HEK293 (cell line): ENCODE measurements at regions not wholly inside any gene's neighbourhood (a gene's known extent, or its start where the extent isn't known, plus 50 kb on each side); places are given as distances from the start of the nearest gene placed in this dataset.
A peak's percentile ranks its signal among the peaks of the same experiment; 100 is the strongest.

ENCODE experiments used
- CTCF ChIA-PET: fragments of 350-600 bp; formaldehyde crosslinking; extraction: SDS; loops from one replicate; lab custom pipeline; 2021; ENCODE audit warnings: antibody characterized with exemption; lab: Yijun Ruan, JAX
- POLR2A ChIA-PET: fragments of 300-600 bp; formaldehyde crosslinking; extraction: SDS; loops from one replicate; lab custom pipeline; 2020; ENCODE audit warnings: antibody characterized with exemption, inconsistent platforms; lab: Yijun Ruan, JAX
- H3K27ac ChIP-seq: fragments of 200-500 bp; sonication (Bioruptor generic); 2 replicates; pipeline ENCODE4 v1.5.1; 2014; ENCODE audit warnings: low read depth, low read length, control low read depth, inconsistent platforms; ENCODE audit errors: extremely low read depth
- H3K36me3 ChIP-seq, 2 experiments: fragments of 200-500 bp in 1 of 2; sonication (Bioruptor generic) in 1 of 2; 1 replicate in 1 of 2; 2 replicates in 1 of 2; pipeline ENCODE4 v1.5.1; 2014 to 2017; ENCODE audit warnings: inconsistent platforms in 2 of 2, low read length in 2 of 2; ENCODE audit not compliant: control insufficient read depth in 2 of 2, insufficient read depth in 1 of 2
- H3K4me1 ChIP-seq: fragments of 200-500 bp; sonication (Bioruptor generic); 2 replicates; pipeline ENCODE4 v1.5.1; 2014; ENCODE audit warnings: mild to moderate bottlenecking, low read length, inconsistent platforms; ENCODE audit not compliant: control insufficient read depth, insufficient read depth
- H3K4me3 ChIP-seq: 2 replicates; pipeline ENCODE4 v1.5.1; 2011; ENCODE audit warnings: low read depth, mild to moderate bottlenecking, control low read depth, low read length, moderate library complexity
- H3K9me3 ChIP-seq: fragments of 200-500 bp; sonication (Bioruptor generic); 2 replicates; pipeline ENCODE4 v1.5.1; 2014; ENCODE audit warnings: low read depth, low read length, inconsistent platforms; ENCODE audit not compliant: control insufficient read depth, insufficient read depth
- ELK4 ChIP-seq: IDR thresholded peaks from 2 replicates; pipeline ENCODE4 v1.6.1; 2011; ENCODE audit warnings: mild to moderate bottlenecking, low read depth, low read length, borderline replicate concordance
- KLF9 ChIP-seq: fragments of 450-650 bp; formaldehyde crosslinking; IDR thresholded peaks from 2 replicates; pipeline ENCODE4 v1.5.1; 2016; ENCODE audit warnings: missing biosample characterization, missing genetic modification characterization, low read depth
- ZBTB1 ChIP-seq: fragments of 450-650 bp; formaldehyde crosslinking; IDR thresholded peaks from 2 replicates; pipeline ENCODE4 v1.5.1; 2016; ENCODE audit warnings: missing biosample characterization, missing genetic modification characterization
- ZBTB8A ChIP-seq: fragments of 450-650 bp; formaldehyde crosslinking; IDR thresholded peaks from 2 replicates; pipeline ENCODE4 v1.5.1; 2016; ENCODE audit warnings: missing biosample characterization, missing genetic modification characterization
- ZEB2 ChIP-seq: fragments of 450-650 bp; formaldehyde crosslinking; IDR thresholded peaks from 2 replicates; pipeline ENCODE4 v1.5.1; 2016; ENCODE audit warnings: missing biosample characterization, missing genetic modification characterization
- ZFP69B ChIP-seq: fragments of 450-650 bp; formaldehyde crosslinking; IDR thresholded peaks from 2 replicates; pipeline ENCODE4 v1.5.1; 2016; ENCODE audit warnings: missing biosample characterization, missing genetic modification characterization
- ZNF221 ChIP-seq: fragments of 450-650 bp; formaldehyde crosslinking; IDR thresholded peaks from 2 replicates; pipeline ENCODE4 v1.5.1; 2017; ENCODE audit warnings: missing biosample characterization, missing genetic modification characterization, borderline replicate concordance
- ZNF248 ChIP-seq: fragments of 450-650 bp; formaldehyde crosslinking; IDR thresholded peaks from 2 replicates; pipeline ENCODE4 v1.5.1; 2017; ENCODE audit warnings: missing biosample characterization, missing genetic modification characterization
- ZNF529 ChIP-seq: fragments of 450-650 bp; formaldehyde crosslinking; IDR thresholded peaks from 2 replicates; pipeline ENCODE4 v1.5.1; 2017; ENCODE audit warnings: missing genetic modification characterization, missing biosample characterization; ENCODE audit not compliant: insufficient replicate concordance
- ZNF623 ChIP-seq: fragments of 450-650 bp; formaldehyde crosslinking; IDR thresholded peaks from 2 replicates; pipeline ENCODE4 v1.5.1; 2016; ENCODE audit warnings: missing biosample characterization, missing genetic modification characterization
- ZNF747 ChIP-seq: fragments of 450-650 bp; formaldehyde crosslinking; IDR thresholded peaks from 2 replicates; pipeline ENCODE4 v1.5.1; 2016; ENCODE audit warnings: missing biosample characterization, missing genetic modification characterization
- ZSCAN23 ChIP-seq: fragments of 450-650 bp; formaldehyde crosslinking; IDR thresholded peaks from 2 replicates; pipeline ENCODE4 v1.5.1; 2016; ENCODE audit warnings: missing biosample characterization, missing genetic modification characterization
- TF ChIP-seq, protein P1 (sequence below): fragments of 450-650 bp; formaldehyde crosslinking; IDR thresholded peaks from 2 replicates; pipeline ENCODE4 v1.5.1; 2016; ENCODE audit warnings: missing biosample characterization, missing genetic modification characterization
- TF ChIP-seq, protein P2 (sequence below): fragments of 450-650 bp; formaldehyde crosslinking; IDR thresholded peaks from 2 replicates; pipeline ENCODE4 v1.5.1; 2017; ENCODE audit warnings: missing biosample characterization, missing genetic modification characterization

DNA sequence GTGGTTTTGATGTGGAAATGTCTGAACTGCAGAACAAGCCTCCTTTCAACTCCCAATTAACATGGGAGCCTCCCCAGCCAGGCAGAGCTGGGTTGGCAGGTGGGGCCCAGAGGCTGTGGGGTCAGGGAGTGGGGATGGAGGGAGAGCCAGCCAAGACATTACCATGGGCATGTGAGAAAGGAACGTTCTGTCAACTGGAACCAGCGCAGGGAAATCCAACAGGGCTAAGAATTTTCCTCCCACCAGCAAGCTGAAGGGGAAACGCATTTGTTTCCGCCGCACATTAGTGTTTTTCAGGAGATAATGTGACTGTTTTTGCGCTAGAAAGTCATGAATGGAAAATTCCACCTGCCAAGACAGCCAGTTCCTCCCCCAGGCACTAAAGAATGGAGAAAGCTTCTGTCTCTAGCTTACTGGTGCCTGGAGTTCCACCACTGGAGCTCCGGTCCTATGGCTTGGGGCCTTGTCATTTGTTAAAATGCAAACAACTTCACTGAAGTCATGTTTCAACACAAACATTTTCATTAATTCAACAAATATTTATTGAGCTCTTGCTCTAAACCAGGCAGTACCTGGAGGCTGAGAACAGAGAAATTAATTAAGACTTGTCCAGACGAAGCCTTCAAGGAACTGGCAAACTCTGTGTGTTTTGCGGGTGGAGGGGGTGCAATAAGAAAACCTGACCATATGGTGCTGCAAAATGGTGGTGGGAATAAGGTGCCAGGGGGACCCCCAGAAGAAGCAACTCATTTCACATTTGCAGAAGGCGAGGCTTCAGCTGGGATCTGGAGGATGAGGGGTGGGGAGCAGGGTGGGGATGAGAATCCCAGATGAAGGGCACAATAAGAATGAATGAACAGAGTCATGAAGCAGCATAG lies 305.1 kb downstream of the MATN1 start:
- POLR2A ChIA-PET = no interaction called here
- no peaks in the 10 kb centered on the region for H3K4me1 ChIP-seq
- no peak for TF ChIP-seq ZBTB8A
- TF ChIP-seq, all 188 proteins: peak for 0
- CTCF ChIA-PET = no interaction called here
- H3K9me3 ChIP-seq = no peaks in the 10 kb centered on the region
- no peaks in the 10 kb centered on the region for H3K36me3 ChIP-seq
- no peak overlapping the region for H3K27ac ChIP-seq
- no peak overlapping the region for H3K4me3 ChIP-seq

- Histone ChIP-seq H3K9me3 (no peaks in the 10 kb centered on the region), H3K4me3 (no peak overlapping the region), H3K27ac (no peak overlapping the region), H3K36me3 (no peaks in the 10 kb centered on the region), H3K4me1 (no peaks in the 10 kb centered on the region)
- CTCF ChIA-PET = no interaction called here
- TF ChIP-seq, protein P1, sequence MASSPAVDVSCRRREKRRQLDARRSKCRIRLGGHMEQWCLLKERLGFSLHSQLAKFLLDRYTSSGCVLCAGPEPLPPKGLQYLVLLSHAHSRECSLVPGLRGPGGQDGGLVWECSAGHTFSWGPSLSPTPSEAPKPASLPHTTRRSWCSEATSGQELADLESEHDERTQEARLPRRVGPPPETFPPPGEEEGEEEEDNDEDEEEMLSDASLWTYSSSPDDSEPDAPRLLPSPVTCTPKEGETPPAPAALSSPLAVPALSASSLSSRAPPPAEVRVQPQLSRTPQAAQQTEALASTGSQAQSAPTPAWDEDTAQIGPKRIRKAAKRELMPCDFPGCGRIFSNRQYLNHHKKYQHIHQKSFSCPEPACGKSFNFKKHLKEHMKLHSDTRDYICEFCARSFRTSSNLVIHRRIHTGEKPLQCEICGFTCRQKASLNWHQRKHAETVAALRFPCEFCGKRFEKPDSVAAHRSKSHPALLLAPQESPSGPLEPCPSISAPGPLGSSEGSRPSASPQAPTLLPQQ (tag by site-specific recombination) = no peak
- TF ChIP-seq ZNF623 (tag by site-specific recombination) (peak; percentile 78), ZNF221 (tag by site-specific recombination) (no peak), KLF9 (tag by site-specific recombination) (no peak)
- POLR2A ChIA-PET = no interaction called here
These were observed 305.7 kb downstream of the MATN1 start for GRCh38 chr1:30417701-30418046.

GRCh38 chr1:30417001-30417700 lies 306.2 kb downstream of the MATN1 start:
- no peaks in the 10 kb centered on the region for H3K9me3 ChIP-seq
- H3K36me3 ChIP-seq = no peaks in the 10 kb centered on the region
- ChIA-PET CTCF (interaction anchor here (0.7 kb wide), 1 partner anchor 8 kb away, joined by 3 read pairs; no protein-coding TSS in a partner anchor), POLR2A (no interaction called here)
- TF ChIP-seq ZSCAN23 (tag by site-specific recombination) (no peak), ZFP69B (tag by site-specific recombination) (no peak), ZEB2 (tag by site-specific recombination) (no peak), ELK4 (no peak), ZBTB1 (no peak), ZNF529 (tag by site-specific recombination) (no peak), ZNF248 (tag by site-specific recombination) (no peak), ZNF747 (no peak)
- TF ChIP-seq, protein P2, sequence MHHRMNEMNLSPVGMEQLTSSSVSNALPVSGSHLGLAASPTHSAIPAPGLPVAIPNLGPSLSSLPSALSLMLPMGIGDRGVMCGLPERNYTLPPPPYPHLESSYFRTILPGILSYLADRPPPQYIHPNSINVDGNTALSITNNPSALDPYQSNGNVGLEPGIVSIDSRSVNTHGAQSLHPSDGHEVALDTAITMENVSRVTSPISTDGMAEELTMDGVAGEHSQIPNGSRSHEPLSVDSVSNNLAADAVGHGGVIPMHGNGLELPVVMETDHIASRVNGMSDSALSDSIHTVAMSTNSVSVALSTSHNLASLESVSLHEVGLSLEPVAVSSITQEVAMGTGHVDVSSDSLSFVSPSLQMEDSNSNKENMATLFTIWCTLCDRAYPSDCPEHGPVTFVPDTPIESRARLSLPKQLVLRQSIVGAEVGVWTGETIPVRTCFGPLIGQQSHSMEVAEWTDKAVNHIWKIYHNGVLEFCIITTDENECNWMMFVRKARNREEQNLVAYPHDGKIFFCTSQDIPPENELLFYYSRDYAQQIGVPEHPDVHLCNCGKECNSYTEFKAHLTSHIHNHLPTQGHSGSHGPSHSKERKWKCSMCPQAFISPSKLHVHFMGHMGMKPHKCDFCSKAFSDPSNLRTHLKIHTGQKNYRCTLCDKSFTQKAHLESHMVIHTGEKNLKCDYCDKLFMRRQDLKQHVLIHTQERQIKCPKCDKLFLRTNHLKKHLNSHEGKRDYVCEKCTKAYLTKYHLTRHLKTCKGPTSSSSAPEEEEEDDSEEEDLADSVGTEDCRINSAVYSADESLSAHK = no peak
- H3K27ac ChIP-seq = no peak overlapping the region
- H3K4me3 ChIP-seq = no peak overlapping the region
- no peaks in the 10 kb centered on the region for H3K4me1 ChIP-seq
